ENCODE measurements at regions not wholly inside any gene's neighbourhood (a gene's known extent, or its start where the extent isn't known, plus 50 kb on each side); places are given as distances from the start of the nearest gene placed in this dataset.
"Not testable (repeated sequence)": the region's sequence is repeated elsewhere in the genome, so short reads cannot be mapped to it uniquely, and the experiment has no call there.

GRCh38 chr12:91880528-91880927 lies 265.1 kb downstream of the BTG1 start:
- no peak for DNase-seq

- DNase-seq = no peak
Measured at GRCh38 chr12:91877456-91878235, 268.0 kb downstream of the BTG1 start.

GRCh38 chr12:91877022-91877421 lies 268.6 kb downstream of the BTG1 start:
- DNase-seq = no peak

- DNase-seq = not testable (repeated sequence)
Measured at GRCh38 chr12:91875671-91876070, 270.0 kb downstream of the BTG1 start.

GRCh38 chr12:91874086-91874865 lies 271.4 kb downstream of the BTG1 start:
- DNase-seq = no peak

GRCh38 chr12:91871751-91872150 lies 273.9 kb downstream of the BTG1 start:
- DNase-seq = no peak

- no peak for DNase-seq
Measured at GRCh38 chr12:91870872-91871707, 274.6 kb downstream of the BTG1 start.

- no peak for DNase-seq
Measured at GRCh38 chr12:91868054-91868453, 277.6 kb downstream of the BTG1 start.

GRCh38 chr12:91866566-91866965 lies 279.1 kb downstream of the BTG1 start:
- no peak for DNase-seq

- no peak for DNase-seq
Measured at GRCh38 chr12:91863702-91864101, 281.9 kb downstream of the BTG1 start.

GRCh38 chr12:91861554-91861953 lies 284.1 kb downstream of the BTG1 start:
- no peak for DNase-seq

- no peak for DNase-seq
Measured at GRCh38 chr12:91859347-91859746, 286.3 kb downstream of the BTG1 start.

- DNase-seq = no peak
Measured at GRCh38 chr12:91857813-91858542, 287.7 kb downstream of the BTG1 start.

GRCh38 chr12:91854725-91855124 lies 290.9 kb downstream of the BTG1 start:
- DNase-seq = no peak

- DNase-seq = no peak
Measured at GRCh38 chr12:91853350-91854127, 292.1 kb downstream of the BTG1 start.

GRCh38 chr12:91852634-91853033 lies 293.0 kb downstream of the BTG1 start:
- DNase-seq = no peak

- no peak for DNase-seq
Measured at GRCh38 chr12:91851741-91852477, 293.7 kb downstream of the BTG1 start.

GRCh38 chr12:91846466-91847055 lies 299.1 kb downstream of the BTG1 start:
- no peak for DNase-seq

GRCh38 chr12:91845365-91845764 lies 300.3 kb downstream of the BTG1 start:
- no peak for DNase-seq

GRCh38 chr12:91841822-91842221 lies 303.8 kb downstream of the BTG1 start:
- no peak for DNase-seq

- DNase-seq = no peak
Measured at GRCh38 chr12:91836696-91837095, 308.9 kb downstream of the BTG1 start.
